B cell (primary cell): ENCODE measurements at regions not wholly inside any gene's neighbourhood (a gene's known extent, or its start where the extent isn't known, plus 50 kb on each side); places are given as distances from the start of the nearest gene placed in this dataset.

Source experiments
- ATAC-seq: fragments of 200-7000 bp; cut with Tn5 transposase; one replicate; pipeline ENCODE4 v1.10.0; 2021; ENCODE audit warnings: low read depth, mild to moderate bottlenecking, moderate number of reproducible peaks, moderate library complexity
- CTCF ChIA-PET: fragments of 350-600 bp; sonication (Branson Sonifier 250); formaldehyde crosslinking; loops from one replicate; lab custom pipeline; 2021; ENCODE audit warnings: antibody characterized with exemption, inconsistent platforms; lab: Charles Lee
- POLR2A ChIA-PET: fragments of 350-600 bp; sonication (Branson Sonifier 250); formaldehyde crosslinking; loops from one replicate; lab custom pipeline; 2021; ENCODE audit warnings: antibody characterized with exemption; lab: Charles Lee
- DNase-seq: peaks from one replicate; pipeline ENCODE4 v3.0.0; 2013
- H2AFZ ChIP-seq: 2 replicates; pipeline ENCODE4 v1.6.1; 2012; ENCODE audit warnings: mild to moderate bottlenecking, low read depth, low read length; ENCODE audit not compliant: insufficient read depth, poor library complexity, severe bottlenecking
- H3K27ac ChIP-seq, 2 donors: 1 replicate in 1 of 2; 2 replicates in 1 of 2; pipeline ENCODE4 v1.5.1; 2012 to 2013; ENCODE audit warnings: low read length in 2 of 2, mild to moderate bottlenecking in 2 of 2, moderate library complexity in 1 of 2
- H3K27me3 ChIP-seq, 4 experiments: fragments of 200-600 bp in 1 of 4; sonication (generic) in 1 of 4; replicated peaks in 1 of 4; 1 replicate in 2 of 4; 2 replicates in 2 of 4; pipeline versions ENCODE4 v1.6.1 to v1.7.0; 2013 to 2016; ENCODE audit warnings: low read length in 3 of 4, mild to moderate bottlenecking in 2 of 4, mixed read lengths in 1 of 4, moderate library complexity in 1 of 4; ENCODE audit not compliant: insufficient read depth in 4 of 4, control insufficient read depth in 3 of 4; ENCODE audit errors: control extremely low read depth in 1 of 4
- H3K36me3 ChIP-seq, 2 experiments: replicated peaks in 1 of 2; 1 replicate in 1 of 2; 2 replicates in 1 of 2; pipeline versions ENCODE4 v1.6.1 to v1.7.1; 2013; ENCODE audit warnings: low read length in 1 of 2; ENCODE audit not compliant: insufficient read depth in 2 of 2, control insufficient read depth in 1 of 2; ENCODE audit errors: control extremely low read depth in 1 of 2, extremely low read depth in 1 of 2
- H3K4me1 ChIP-seq, 2 donors: fragments of 200-600 bp in 1 of 2; sonication (generic) in 1 of 2; 1 replicate in 1 of 2; 2 replicates in 1 of 2; pipeline versions ENCODE4 v1.5.1 to v1.6.1; 2013 to 2017; ENCODE audit warnings: low read length in 2 of 2; ENCODE audit not compliant: control insufficient read depth in 2 of 2, insufficient read depth in 2 of 2
- H3K4me2 ChIP-seq: replicated peaks from 2 replicates; pipeline ENCODE3; 2012; ENCODE audit warnings: mild to moderate bottlenecking, low read depth, low read length; ENCODE audit not compliant: poor library complexity, severe bottlenecking
- H3K4me3 ChIP-seq, 5 experiments: fragments of 200-600 bp in 1 of 5; sonication (generic) in 1 of 5; 1 replicate in 3 of 5; 2 replicates in 2 of 5; pipeline versions ENCODE4 v1.5.1 to v1.7.0; 2011 to 2016; ENCODE audit warnings: low read length in 4 of 5, mild to moderate bottlenecking in 4 of 5, low read depth in 2 of 5, control low read depth in 1 of 5, moderate library complexity in 1 of 5; ENCODE audit not compliant: insufficient read depth in 1 of 5; ENCODE audit errors: control extremely low read depth in 1 of 5, extremely low read depth in 1 of 5
- H3K79me2 ChIP-seq: fragments of 200-600 bp; sonication (generic); one replicate; pipeline ENCODE4 v1.6.0; 2016; ENCODE audit warnings: low read length; ENCODE audit not compliant: control insufficient read depth, insufficient read depth
- H3K9ac ChIP-seq: fragments of 200-600 bp; sonication (generic); 2 replicates; pipeline ENCODE4 v1.6.1; 2017; ENCODE audit warnings: mild to moderate bottlenecking, low read length, moderate library complexity
- H3K9me3 ChIP-seq, 3 donors: one replicate each; pipeline versions ENCODE4 v1.6.1 to v1.7.1; 2013; ENCODE audit warnings: low read length in 2 of 3; ENCODE audit not compliant: control insufficient read depth in 2 of 3, insufficient read depth in 1 of 3; ENCODE audit errors: control extremely low read depth in 1 of 3
- H4K20me1 ChIP-seq: 2 replicates; pipeline ENCODE4 v1.6.0; 2012; ENCODE audit warnings: mild to moderate bottlenecking, low read length; ENCODE audit not compliant: insufficient read depth, control insufficient read depth, poor library complexity, severe bottlenecking
- H3K27ac Mint-ChIP-seq: one replicate; pipeline ENCODE4 v1.8.0; 2021; ENCODE audit warnings: mixed read lengths
- H3K27me3 Mint-ChIP-seq: one replicate; pipeline ENCODE4 v1.8.0; 2021; ENCODE audit warnings: mixed read lengths
- H3K4me1 Mint-ChIP-seq: one replicate; pipeline ENCODE4 v1.8.0; 2021; ENCODE audit warnings: mixed read lengths
- H3K4me3 Mint-ChIP-seq: one replicate; pipeline ENCODE4 v1.8.0; 2021; ENCODE audit warnings: mixed read lengths
- H3K9me3 Mint-ChIP-seq: one replicate; pipeline ENCODE4 v1.8.0; 2022; ENCODE audit warnings: mixed read lengths; ENCODE audit not compliant: insufficient read depth
- CTCF ChIP-seq: fragments of 200-600 bp; IDR thresholded peaks from one replicate; pipeline ENCODE4 v1.8.0; 2022; ENCODE audit warnings: antibody characterized with exemption, mild to moderate bottlenecking
- EZH2 ChIP-seq: IDR thresholded peaks from 2 replicates; pipeline ENCODE4 v1.6.1; 2012; ENCODE audit warnings: borderline replicate concordance, low read depth, mild to moderate bottlenecking, moderate library complexity, low read length; ENCODE audit not compliant: insufficient read depth, poor library complexity, severe bottlenecking
- WGBS: methylation state at CpG from one replicate; pipeline ENCODE4 v1.1.5; 2013; ENCODE audit warnings: missing lambda C conversion rate; ENCODE audit not compliant: insufficient coverage; 5-methylcytosine and 5-hydroxymethylcytosine counted together
- intact Hi-C: fragments of 100-400 bp; cut with micrococcal nuclease; formaldehyde crosslinking; loops from one replicate; pipeline ENCODE4 v1.10.0; 2022

- Histone ChIP-seq H3K4me3 (no peak overlapping the region), H3K4me1 (peaks cover 0 to 2% of the 10 kb centered on the region in 2 donors), H3K27me3 (peaks cover 0 to 8% (median 3%) of the 10 kb centered on the region in 4 experiments), H4K20me1 (no peaks in the 10 kb centered on the region), H3K36me3 (no peaks in the 10 kb centered on the region), H3K9me3 (peaks cover 0 to 2% (median 0%) of the 10 kb centered on the region in 3 donors), H3K4me2 (no peak overlapping the region), H3K9ac (no peak overlapping the region), H2AFZ (no peak overlapping the region), H3K27ac (no peak overlapping the region), H3K79me2 (no peaks in the 10 kb centered on the region)
- no peak overlapping the region for H3K27ac Mint-ChIP-seq
- ATAC-seq, result no peak
- DNase-seq, result no peak
- no CpG with 5 or more reads among the region's 1 CpG for WGBS
- H3K27me3 Mint-ChIP-seq, result peaks cover 22% of the 10 kb centered on the region
- H3K4me1 Mint-ChIP-seq, result no peaks in the 10 kb centered on the region
- H3K4me3 Mint-ChIP-seq, result no peak overlapping the region
- no peak for TF ChIP-seq CTCF
- TF ChIP-seq EZH2, result no peak
- no peaks in the 10 kb centered on the region for H3K9me3 Mint-ChIP-seq
- intact Hi-C loops, result no loop called here
- POLR2A ChIA-PET, result no interaction called here
- CTCF ChIA-PET, result no interaction called here
These were observed 152.7 kb downstream of the FHIP1A start for GRCh38 chr4:151561551-151562256.

DNA sequence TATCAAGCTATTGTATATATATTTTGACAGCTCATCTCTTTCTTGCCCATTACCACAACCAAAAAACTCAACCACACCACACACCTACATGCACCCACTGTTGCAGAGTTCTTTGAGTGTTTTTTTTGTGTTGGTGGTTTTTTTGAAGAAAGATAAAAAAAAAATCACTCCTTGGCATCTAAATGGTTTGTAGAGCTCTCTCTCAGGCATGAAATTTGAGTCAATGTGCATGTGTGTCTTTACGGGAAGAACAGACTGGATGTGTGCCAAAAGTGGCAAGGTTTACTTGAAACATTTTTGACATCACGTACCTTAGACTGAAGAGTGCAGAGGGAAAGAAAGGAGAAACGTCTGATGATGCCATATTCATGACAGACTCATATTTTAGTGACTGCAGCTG, 154.2 kb downstream of the FHIP1A start:
- Histone ChIP-seq H3K4me2 (no peak overlapping the region), H3K9ac (no peak overlapping the region), H3K27me3 (peaks cover 0 to 8% (median 5%) of the 10 kb centered on the region in 4 experiments), H3K4me3 (no peak overlapping the region), H2AFZ (no peak overlapping the region), H3K27ac (no peak overlapping the region), H4K20me1 (no peaks in the 10 kb centered on the region), H3K36me3 (no peaks in the 10 kb centered on the region), H3K4me1 (peaks cover 4 to 9% of the 10 kb centered on the region in 2 donors), H3K9me3 (peaks cover 0 to 2% (median 0%) of the 10 kb centered on the region in 3 donors), H3K79me2 (no peaks in the 10 kb centered on the region)
- Mint-ChIP-seq H3K4me3 (no peak overlapping the region), H3K27me3 (peaks cover 27% of the 10 kb centered on the region), H3K9me3 (no peaks in the 10 kb centered on the region), H3K4me1 (peaks cover 9% of the 10 kb centered on the region), H3K27ac (no peak overlapping the region)
- no peak for DNase-seq
- no peak for ATAC-seq
- intact Hi-C loops, result no loop called here
- no peak for TF ChIP-seq EZH2
- no peak for TF ChIP-seq CTCF
- POLR2A ChIA-PET, result no interaction called here
- WGBS, result 20% methylated on average over 1 of the region's 3 CpGs
- CTCF ChIA-PET, result no interaction called here
